ENCODE measurements at regions not wholly inside any gene's neighbourhood (a gene's known extent, or its start where the extent isn't known, plus 50 kb on each side); places are given as distances from the start of the nearest gene placed in this dataset.

DNA sequence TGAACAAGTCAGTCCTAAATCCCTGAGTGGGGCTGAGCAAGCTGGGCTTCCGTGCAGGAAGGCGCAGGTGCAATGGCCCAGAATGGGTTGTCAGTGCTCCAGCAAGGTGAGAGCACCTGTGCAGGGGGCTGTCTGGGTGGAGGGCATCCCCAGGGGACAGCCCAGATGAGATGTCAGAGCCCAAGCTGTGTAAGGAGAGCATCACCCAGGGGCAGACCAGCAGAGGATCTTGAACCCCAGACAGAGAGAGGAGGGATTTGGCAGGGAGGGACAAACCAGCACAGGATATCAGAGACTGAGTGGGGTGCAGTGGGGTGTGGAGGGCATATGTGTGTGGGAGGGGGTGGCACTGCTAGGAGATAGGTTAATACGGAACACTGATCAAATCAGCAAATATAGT, 114.9 kb upstream of the TMEM45B start:
- WGBS, result 84% methylated on average over 3 of the region's 3 CpGs
- intact Hi-C loops (cut with DNase I), result no loop called here
- Histone ChIP-seq H3K4me1 (peaks cover 0 to 7% (median 4%) of the 10 kb centered on the region in 4 donors), H3K36me3 (no peaks in the 10 kb centered on the region), H3K4me3 (no peak overlapping the region), H3K9me3 (no peaks in the 10 kb centered on the region), H3K27ac (replicated peaks in 1 of 4) (no peak overlapping the region), H3K27me3 (peaks cover 0 to 27% (median 0%) of the 10 kb centered on the region in 4 donors)
- peak; percentile 89 for DNase-seq (ENCODE audit: extremely low spot score)
- TF ChIP-seq, protein P1, sequence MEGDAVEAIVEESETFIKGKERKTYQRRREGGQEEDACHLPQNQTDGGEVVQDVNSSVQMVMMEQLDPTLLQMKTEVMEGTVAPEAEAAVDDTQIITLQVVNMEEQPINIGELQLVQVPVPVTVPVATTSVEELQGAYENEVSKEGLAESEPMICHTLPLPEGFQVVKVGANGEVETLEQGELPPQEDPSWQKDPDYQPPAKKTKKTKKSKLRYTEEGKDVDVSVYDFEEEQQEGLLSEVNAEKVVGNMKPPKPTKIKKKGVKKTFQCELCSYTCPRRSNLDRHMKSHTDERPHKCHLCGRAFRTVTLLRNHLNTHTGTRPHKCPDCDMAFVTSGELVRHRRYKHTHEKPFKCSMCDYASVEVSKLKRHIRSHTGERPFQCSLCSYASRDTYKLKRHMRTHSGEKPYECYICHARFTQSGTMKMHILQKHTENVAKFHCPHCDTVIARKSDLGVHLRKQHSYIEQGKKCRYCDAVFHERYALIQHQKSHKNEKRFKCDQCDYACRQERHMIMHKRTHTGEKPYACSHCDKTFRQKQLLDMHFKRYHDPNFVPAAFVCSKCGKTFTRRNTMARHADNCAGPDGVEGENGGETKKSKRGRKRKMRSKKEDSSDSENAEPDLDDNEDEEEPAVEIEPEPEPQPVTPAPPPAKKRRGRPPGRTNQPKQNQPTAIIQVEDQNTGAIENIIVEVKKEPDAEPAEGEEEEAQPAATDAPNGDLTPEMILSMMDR (IDR thresholded peaks at IDR 0.05), result no peak
- TF ChIP-seq EP300 (IDR thresholded peaks at IDR 0.05), result no peak
- TF ChIP-seq POLR2AphosphoS5 (IDR thresholded peaks at IDR 0.05), result no peak
- TF ChIP-seq POLR2A (IDR thresholded peaks at IDR 0.05; ENCODE audit: low read depth), result no peak

DNA sequence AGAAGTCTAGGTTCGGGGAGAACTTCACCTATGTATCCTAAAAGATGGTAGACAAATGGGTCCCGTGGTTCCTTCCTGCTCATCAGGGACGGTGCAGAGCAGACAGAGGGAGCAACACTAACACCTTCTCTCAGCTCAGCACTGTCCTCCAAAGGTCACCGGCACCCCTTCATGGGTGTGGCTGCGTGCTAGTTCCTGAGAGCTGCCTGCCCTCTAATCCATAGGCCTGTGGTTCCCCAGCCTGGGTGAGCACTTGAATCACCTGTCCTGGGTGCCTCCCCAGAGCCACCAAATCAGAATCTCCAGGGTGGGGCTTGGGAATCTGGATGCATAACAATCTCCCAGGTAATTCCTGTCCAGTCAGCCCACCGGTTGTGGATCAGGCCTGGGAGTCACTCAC, 113.9 kb upstream of the TMEM45B start:
- 82% methylated on average over 2 of the region's 6 CpGs for WGBS
- Histone ChIP-seq H3K4me1 (no peaks in the 10 kb centered on the region), H3K27me3 (peaks cover 0 to 17% (median 0%) of the 10 kb centered on the region in 4 donors), H3K9me3 (no peaks in the 10 kb centered on the region), H3K36me3 (no peaks in the 10 kb centered on the region), H3K4me3 (no peak overlapping the region), H3K27ac (replicated peaks in 1 of 4) (no peak overlapping the region)
- TF ChIP-seq, protein P1 (IDR thresholded peaks at IDR 0.05), result no peak
- TF ChIP-seq POLR2AphosphoS5 (IDR thresholded peaks at IDR 0.05), result no peak
- TF ChIP-seq EP300 (IDR thresholded peaks at IDR 0.05), result no peak
- no peak for TF ChIP-seq POLR2A (IDR thresholded peaks at IDR 0.05; ENCODE audit: low read depth)
- DNase-seq (ENCODE audit: extremely low spot score), result peak; percentile 91
- intact Hi-C loops (cut with DNase I), result no loop called here

DNA sequence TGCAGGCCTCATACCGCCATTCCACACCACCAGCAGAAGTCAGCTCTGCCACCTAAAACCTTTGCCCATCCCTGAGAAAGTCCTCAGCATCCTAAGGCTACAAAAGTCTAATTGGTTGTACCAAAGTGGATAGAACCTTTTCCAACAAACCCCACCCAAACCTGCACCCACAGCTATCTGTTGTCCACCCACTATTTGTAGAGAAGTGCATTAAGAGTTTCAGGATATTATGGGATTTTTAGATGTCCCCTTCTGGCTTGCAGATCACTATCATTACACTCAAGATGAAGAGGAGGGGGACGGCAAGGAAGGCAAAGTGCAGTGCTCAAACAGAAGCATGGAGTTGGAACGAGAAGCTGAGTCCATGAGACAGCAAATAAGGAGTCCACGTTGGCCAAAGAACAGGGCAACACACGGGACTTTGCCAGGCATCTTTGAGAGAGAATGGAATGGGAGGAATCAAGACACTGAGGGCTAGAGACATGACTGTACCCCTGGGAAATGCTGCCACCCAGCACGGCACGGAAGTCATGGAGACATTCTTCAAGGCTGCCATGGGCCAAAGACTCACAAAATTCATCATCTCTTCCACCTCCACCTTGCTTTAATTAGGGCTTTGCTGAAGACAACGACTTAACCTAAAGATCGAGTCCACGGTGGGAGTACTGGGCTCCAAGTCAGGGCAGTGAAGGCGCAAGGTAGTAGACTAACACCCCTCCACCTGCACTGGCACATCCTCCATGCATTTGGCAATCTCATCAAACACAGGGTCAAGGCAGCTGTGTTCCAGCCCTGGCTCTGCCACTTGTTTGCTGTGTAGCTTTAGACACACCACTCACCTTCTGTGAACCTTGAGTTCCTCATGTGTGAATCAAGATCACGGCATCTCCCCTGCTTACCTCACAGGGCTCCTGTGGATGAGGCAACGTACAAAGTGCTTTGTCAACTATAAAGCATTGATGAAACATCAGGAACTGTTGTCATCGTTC, 112.9 kb upstream of the TMEM45B start:
- intact Hi-C loops (cut with DNase I), result no loop called here
- no peak overlapping the region for H3K27ac ChIP-seq (replicated peaks in 1 of 4)
- peaks cover 0 to 16% (median 0%) of the 10 kb centered on the region in 4 donors for H3K27me3 ChIP-seq
- H3K36me3 ChIP-seq, result no peaks in the 10 kb centered on the region
- 83% methylated on average over 13 of the region's 14 CpGs for WGBS
- peak; percentile 88 for DNase-seq (ENCODE audit: extremely low spot score)
- no peak overlapping the region for H3K4me3 ChIP-seq
- H3K9me3 ChIP-seq, result no peaks in the 10 kb centered on the region
- TF ChIP-seq, protein P1 (IDR thresholded peaks at IDR 0.05), result no peak
- TF ChIP-seq POLR2AphosphoS5 (IDR thresholded peaks at IDR 0.05) (no peak), POLR2A (IDR thresholded peaks at IDR 0.05; ENCODE audit: low read depth) (no peak), EP300 (IDR thresholded peaks at IDR 0.05) (no peak)
- H3K4me1 ChIP-seq, result no peaks in the 10 kb centered on the region

DNA sequence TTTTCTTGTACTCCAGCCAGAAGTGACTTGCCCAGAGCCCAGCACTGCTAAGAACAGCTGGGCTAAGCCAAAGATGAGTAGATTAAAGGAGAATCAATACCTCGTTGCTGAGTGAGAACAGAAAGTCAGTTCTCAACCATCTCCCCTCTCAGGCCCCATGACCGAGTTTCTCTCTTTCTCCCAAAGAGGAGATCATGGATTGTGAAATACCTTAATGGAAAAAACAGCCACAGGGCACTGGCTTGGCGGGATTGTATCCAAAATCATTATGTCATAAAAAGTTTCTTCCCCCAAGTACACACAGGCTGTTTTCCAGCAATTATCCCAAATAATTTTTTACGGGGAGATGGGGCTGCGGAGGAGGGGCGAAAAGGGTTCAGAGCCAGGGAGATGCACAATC, 111.8 kb upstream of the TMEM45B start:
- H3K27me3 ChIP-seq, result peaks cover 0 to 16% (median 0%) of the 10 kb centered on the region in 4 donors
- no peaks in the 10 kb centered on the region for H3K4me1 ChIP-seq
- no peak overlapping the region for H3K27ac ChIP-seq (replicated peaks in 1 of 4)
- no peak overlapping the region for H3K4me3 ChIP-seq
- intact Hi-C loops (cut with DNase I), result no loop called here
- no peaks in the 10 kb centered on the region for H3K9me3 ChIP-seq
- DNase-seq (ENCODE audit: extremely low spot score), result peak; percentile 68
- 63% methylated on average over 6 of the region's 6 CpGs for WGBS
- no peaks in the 10 kb centered on the region for H3K36me3 ChIP-seq
- TF ChIP-seq POLR2AphosphoS5 (IDR thresholded peaks at IDR 0.05) (no peak), POLR2A (IDR thresholded peaks at IDR 0.05; ENCODE audit: low read depth) (no peak), EP300 (IDR thresholded peaks at IDR 0.05) (no peak)
- TF ChIP-seq, protein P1 (IDR thresholded peaks at IDR 0.05), result no peak

All from esophagus muscularis mucosa (tissue), 4 donors.